ENCODE measurements at regions not wholly inside any gene's neighbourhood (a gene's known extent, or its start where the extent isn't known, plus 50 kb on each side); places are given as distances from the start of the nearest gene placed in this dataset.
"Not testable (repeated sequence)": the region's sequence is repeated elsewhere in the genome, so short reads cannot be mapped to it uniquely, and the experiment has no call there.

GRCh38 chr3:34046154-34046553 lies 247.7 kb downstream of the PDCD6IP start:
- Mint-ChIP-seq H3K9me3 (ENCODE audit: low read depth) (no peaks in the 10 kb centered on the region), H3K36me3 (ENCODE audit: low read depth) (no peaks in the 10 kb centered on the region), H3K27me3 (ENCODE audit: low read depth) (no peaks in the 10 kb centered on the region), H3K27ac (ENCODE audit: unreplicated experiment) (no peak overlapping the region), H3K4me3 (ENCODE audit: unreplicated experiment) (no peak overlapping the region), H3K4me1 (ENCODE audit: low read depth) (peaks cover 9% of the 10 kb centered on the region)
- no peak for DNase-seq (ENCODE audit: low spot score)
- TF ChIP-seq CTCF (IDR thresholded peaks at IDR 0.05): no peak

GRCh38 chr3:34053626-34054025 lies 255.2 kb downstream of the PDCD6IP start:
- no peak for DNase-seq (ENCODE audit: low spot score)
- Mint-ChIP-seq H3K27ac (ENCODE audit: unreplicated experiment) (no peak overlapping the region), H3K4me1 (ENCODE audit: low read depth) (peaks cover 22% of the 10 kb centered on the region), H3K27me3 (ENCODE audit: low read depth) (no peaks in the 10 kb centered on the region), H3K4me3 (ENCODE audit: unreplicated experiment) (no peak overlapping the region), H3K9me3 (ENCODE audit: low read depth) (peaks cover 5% of the 10 kb centered on the region), H3K36me3 (ENCODE audit: low read depth) (no peaks in the 10 kb centered on the region)
- TF ChIP-seq CTCF (IDR thresholded peaks at IDR 0.05): no peak

GRCh38 chr3:34056181-34056910 lies 257.9 kb downstream of the PDCD6IP start:
- Mint-ChIP-seq H3K9me3 (ENCODE audit: low read depth) (peaks cover 21% of the 10 kb centered on the region), H3K27ac (ENCODE audit: unreplicated experiment) (no peak overlapping the region), H3K27me3 (ENCODE audit: low read depth) (no peaks in the 10 kb centered on the region), H3K4me1 (ENCODE audit: low read depth) (peaks cover 22% of the 10 kb centered on the region), H3K4me3 (ENCODE audit: unreplicated experiment) (no peak overlapping the region), H3K36me3 (ENCODE audit: low read depth) (no peaks in the 10 kb centered on the region)
- no peak for DNase-seq (ENCODE audit: low spot score)
- TF ChIP-seq CTCF (IDR thresholded peaks at IDR 0.05): no peak

GRCh38 chr3:34056951-34057390 lies 258.5 kb downstream of the PDCD6IP start:
- TF ChIP-seq CTCF (IDR thresholded peaks at IDR 0.05): no peak

GRCh38 chr3:34060995-34061394 lies 262.6 kb downstream of the PDCD6IP start:
- H3K36me3 Mint-ChIP-seq (ENCODE audit: low read depth); DNase-seq (ENCODE audit: low spot score); H3K4me3 Mint-ChIP-seq (ENCODE audit: unreplicated experiment); H3K27me3 Mint-ChIP-seq (ENCODE audit: low read depth); H3K27ac Mint-ChIP-seq (ENCODE audit: unreplicated experiment): not testable (repeated sequence)
- peaks cover 16% of the 10 kb centered on the region for H3K4me1 Mint-ChIP-seq (ENCODE audit: low read depth)
- peaks cover 32% of the 10 kb centered on the region for H3K9me3 Mint-ChIP-seq (ENCODE audit: low read depth)

More at GRCh38 chr3:34056951-34057390, 258.5 kb downstream of the PDCD6IP start:
- H3K4me1 Mint-ChIP-seq (ENCODE audit: low read depth): peaks cover 22% of the 10 kb centered on the region
- peaks cover 25% of the 10 kb centered on the region for H3K9me3 Mint-ChIP-seq (ENCODE audit: low read depth)
- H3K27me3 Mint-ChIP-seq (ENCODE audit: low read depth): no peaks in the 10 kb centered on the region
- no peak overlapping the region for H3K4me3 Mint-ChIP-seq (ENCODE audit: unreplicated experiment)
- DNase-seq (ENCODE audit: low spot score): no peak
- no peaks in the 10 kb centered on the region for H3K36me3 Mint-ChIP-seq (ENCODE audit: low read depth)
- no peak overlapping the region for H3K27ac Mint-ChIP-seq (ENCODE audit: unreplicated experiment)

GRCh38 chr3:34065901-34066300 lies 267.5 kb downstream of the PDCD6IP start:
- DNase-seq (ENCODE audit: low spot score): no peak
- Mint-ChIP-seq H3K27ac (ENCODE audit: unreplicated experiment) (no peak overlapping the region), H3K36me3 (ENCODE audit: low read depth) (peaks cover 3% of the 10 kb centered on the region), H3K4me1 (ENCODE audit: low read depth) (no peaks in the 10 kb centered on the region), H3K27me3 (ENCODE audit: low read depth) (peaks cover under 1% of the 10 kb centered on the region), H3K4me3 (ENCODE audit: unreplicated experiment) (no peak overlapping the region), H3K9me3 (ENCODE audit: low read depth) (peaks cover 14% of the 10 kb centered on the region)
- no peak for TF ChIP-seq CTCF (IDR thresholded peaks at IDR 0.05)
